HepG2 (cell line): ENCODE measurements at regions not wholly inside any gene's neighbourhood (a gene's known extent, or its start where the extent isn't known, plus 50 kb on each side); places are given as distances from the start of the nearest gene placed in this dataset.

Experiments used
- ATAC-seq: fragments of 200-7000 bp; cut with Tn5 transposase; 3 replicates; pipeline ENCODE4 v1.9.1; 2020; ENCODE audit warnings: mild to moderate bottlenecking, moderate library complexity
- BruUV-seq: library from RNA; stranded (reverse); fragments of 400-500 nt; replicated peaks from 2 replicates; lab custom pipeline; 2021; lab: Mats Ljungman, UMichigan
- CTCF ChIA-PET: fragments of 300-600 bp; formaldehyde crosslinking; extraction: SDS; loops from one replicate; lab custom pipeline; 2021; ENCODE audit warnings: low total read pairs, inconsistent platforms, low intra/inter-chr PET ratio; lab: Yijun Ruan, JAX
- POLR2A ChIA-PET: fragments of 350-600 bp; sonication (Branson Sonifier 250); formaldehyde crosslinking; loops from one replicate; lab custom pipeline; 2020; ENCODE audit warnings: antibody characterized with exemption, inconsistent platforms; lab: Yijun Ruan, JAX
- DNase-seq: peaks from one replicate; pipeline ENCODE4 v3.0.0-alpha.2; 2015; ENCODE audit warnings: low spot score
- FAIRE-seq: peaks from 3 replicates; lab custom pipeline; 2011; peaks lifted over from hg19 to GRCh38; lab: Jason Lieb, UNC
- H2AFZ ChIP-seq: one replicate; pipeline ENCODE4 v1.6.1; 2011; ENCODE audit warnings: low read length, inconsistent platforms
- H3K27ac ChIP-seq: fragments of 300-600 bp; 3 replicates; pipeline ENCODE4 v1.8.0; 2011; ENCODE audit warnings: mixed run types, mild to moderate bottlenecking, mixed read lengths, low read length, inconsistent platforms; ENCODE audit not compliant: insufficient read depth; ENCODE audit errors: extremely low read length
- H3K27me3 ChIP-seq, 2 experiments: fragments of 200-600 bp in 1 of 2; 2 replicates in 1 of 2; 3 replicates in 1 of 2; pipeline versions ENCODE4 v1.6.0 to v1.8.0; 2011; ENCODE audit warnings: low read length in 2 of 2, mild to moderate bottlenecking in 2 of 2, moderate library complexity in 2 of 2, inconsistent platforms in 1 of 2; ENCODE audit not compliant: insufficient read depth in 2 of 2, control insufficient read depth in 1 of 2
- H3K36me3 ChIP-seq, 2 experiments: fragments of 200-600 bp in 1 of 2; replicated peaks in 1 of 2; 2 replicates in 1 of 2; 3 replicates in 1 of 2; pipeline versions ENCODE4 v1.5.1 to v1.8.0; 2011; ENCODE audit warnings: low read length in 2 of 2, inconsistent platforms in 1 of 2; ENCODE audit not compliant: insufficient read depth in 2 of 2, control insufficient read depth in 1 of 2
- H3K4me1 ChIP-seq: 2 replicates; pipeline ENCODE4 v1.5.1; 2012; ENCODE audit warnings: low read length, inconsistent platforms; ENCODE audit not compliant: insufficient read depth
- H3K4me2 ChIP-seq: 2 replicates; pipeline ENCODE4 v1.6.0; 2011; ENCODE audit warnings: low read depth, low read length, inconsistent platforms
- H3K4me3 ChIP-seq, 3 experiments: fragments of 200-600 bp in 1 of 3; sonication (generic), shearing (Covaris generic) in 1 of 3; replicated peaks in 1 of 3; 2 replicates each; pipeline ENCODE4 v1.5.1; 2011 to 2016; ENCODE audit warnings: low read length in 3 of 3, inconsistent platforms in 2 of 3, low read depth in 2 of 3, mild to moderate bottlenecking in 2 of 3, control low read depth in 1 of 3, mixed read lengths in 1 of 3; ENCODE audit not compliant: insufficient read depth in 1 of 3
- H3K79me2 ChIP-seq: one replicate; pipeline ENCODE4 v1.6.1; 2011; ENCODE audit warnings: low read length, inconsistent platforms; ENCODE audit not compliant: insufficient read depth
- H3K9ac ChIP-seq: 2 replicates; pipeline ENCODE4 v1.6.0; 2011; ENCODE audit warnings: mild to moderate bottlenecking, low read depth, low read length, inconsistent platforms; ENCODE audit not compliant: insufficient read depth
- H3K9me3 ChIP-seq: 2 replicates; pipeline ENCODE4 v1.5.1; 2012; ENCODE audit warnings: mild to moderate bottlenecking, low read length
- H4K20me1 ChIP-seq: 2 replicates; pipeline ENCODE4 v1.6.0; 2011; ENCODE audit warnings: inconsistent platforms, mild to moderate bottlenecking, low read length, moderate library complexity; ENCODE audit not compliant: insufficient read depth
- BHLHE40 ChIP-seq: IDR thresholded peaks from 2 replicates; pipeline ENCODE4 v1.6.1; 2011; ENCODE audit warnings: low read length, improper control_type of control experiment
- MXD3 ChIP-seq: IDR thresholded peaks from 2 replicates; pipeline ENCODE4 v1.6.1; 2016; ENCODE audit warnings: mild to moderate bottlenecking, missing biosample characterization, missing genetic modification reagents
- PHF5A ChIP-seq: IDR thresholded peaks from one replicate; pipeline ENCODE4 v1.6.1; 2018; ENCODE audit warnings: low read depth, missing genetic modification reagents; ENCODE audit not compliant: unreplicated experiment
- TERF1 ChIP-seq: sonication (generic); formaldehyde crosslinking; IDR thresholded peaks from 2 replicates; pipeline ENCODE4 v1.8.0; 2022; ENCODE audit warnings: mild to moderate bottlenecking, missing genetic modification reagents, moderate library complexity
- ZFY ChIP-seq: sonication (generic); formaldehyde crosslinking; IDR thresholded peaks from 2 replicates; pipeline ENCODE4 v1.4.0; 2020; ENCODE audit warnings: missing genetic modification reagents
- ZNF275 ChIP-seq: sonication (generic); formaldehyde crosslinking; IDR thresholded peaks from 2 replicates; pipeline ENCODE4 v1.8.0; 2022; ENCODE audit warnings: missing genetic modification reagents, mild to moderate bottlenecking, inconsistent platforms, borderline replicate concordance
- WGBS: methylation state at CpG from one replicate; pipeline ENCODE4 v1.1.6; 2017; ENCODE audit warnings: low lambda C conversion rate; 5-methylcytosine and 5-hydroxymethylcytosine counted together
- in situ Hi-C: cut with HindIII; loops from 2 replicates; pipeline ENCODE4 v1.10.0; 2017; ENCODE audit warnings: low pct_unique_long_range_greater_than_20kb; ENCODE audit not compliant: extremely low pct_ligation_motif_present
- intact Hi-C: fragments of 100-400 bp; cut with micrococcal nuclease; formaldehyde crosslinking; loops from one replicate; pipeline ENCODE4 v1.10.0; 2022; ENCODE audit not compliant: unreplicated experiment

GRCh38 chr2:17010104-17010503 lies 344.5 kb upstream of the CYRIA start (continued):
- TF ChIP-seq MXD3 (CRISPR knock-in tag) (no peak), ZNF275 (CRISPR knock-in tag) (no peak)

- FAIRE-seq (no peak), DNase-seq (no peak), ATAC-seq (no peak)
- Histone ChIP-seq H4K20me1 (no peaks in the 10 kb centered on the region), H3K79me2 (no peaks in the 10 kb centered on the region), H3K36me3 (no peaks in the 10 kb centered on the region), H3K27ac (no peak overlapping the region), H3K4me1 (no peaks in the 10 kb centered on the region), H3K9me3 (peaks cover 39% of the 10 kb centered on the region), H3K27me3 (no peaks in the 10 kb centered on the region), H3K4me2 (no peak overlapping the region), H3K4me3 (no peak overlapping the region), H2AFZ (no peak overlapping the region), H3K9ac (no peak overlapping the region)
- ChIA-PET POLR2A (no interaction called here), CTCF (no interaction called here)
- WGBS: 2% methylated on average over 1 of the region's 1 CpG
- in situ Hi-C loops: no loop called here
- TF ChIP-seq ZFY (CRISPR knock-in tag) (no peak), TERF1 (CRISPR knock-in tag) (no peak), PHF5A (CRISPR knock-in tag) (no peak), BHLHE40 (no peak)
- no TSS peak for BruUV-seq
- intact Hi-C loops: no loop called here
Measured at GRCh38 chr2:17000184-17000482, 334.5 kb upstream of the CYRIA start.
